ENCODE measurements at regions not wholly inside any gene's neighbourhood (a gene's known extent, or its start where the extent isn't known, plus 50 kb on each side); places are given as distances from the start of the nearest gene placed in this dataset.
"Not testable (repeated sequence)": the region's sequence is repeated elsewhere in the genome, so short reads cannot be mapped to it uniquely, and the experiment has no call there.

DNA sequence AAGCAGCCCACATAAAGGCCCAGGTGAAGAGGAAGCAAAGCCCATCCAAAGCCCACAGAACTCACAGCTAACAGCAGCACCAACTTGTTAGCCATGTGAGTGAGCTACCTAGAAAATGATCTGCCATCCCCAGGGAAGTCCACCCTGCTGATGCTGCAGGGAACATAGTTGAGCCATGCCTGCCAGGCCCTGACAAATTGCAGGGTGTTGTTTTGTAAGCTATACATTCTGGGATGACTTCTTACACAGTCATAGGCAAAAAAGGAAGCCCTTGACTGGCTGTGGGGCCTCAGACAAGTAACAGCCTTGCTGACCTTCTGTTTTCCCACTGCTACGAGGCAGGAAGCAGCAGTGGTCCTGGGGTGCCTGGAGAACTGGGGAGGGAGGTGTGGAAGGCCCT is 262.7 kb downstream of the MATN1 start:
- Mint-ChIP-seq H3K4me3 (ENCODE audit: unreplicated experiment) (no peak overlapping the region), H3K27ac (ENCODE audit: unreplicated experiment) (no peak overlapping the region), H3K36me3 (ENCODE audit: insufficient read depth, unreplicated experiment) (no peaks in the 10 kb centered on the region), H3K4me1 (ENCODE audit: low read depth, unreplicated experiment) (no peaks in the 10 kb centered on the region), H3K9me3 (ENCODE audit: unreplicated experiment) (no peaks in the 10 kb centered on the region), H3K27me3 (ENCODE audit: insufficient read depth, unreplicated experiment) (peaks cover 3% of the 10 kb centered on the region)
- ChIA-PET CTCF (no interaction called here), POLR2A (no interaction called here)
- no peak for DNase-seq
- TF ChIP-seq, protein P1, sequence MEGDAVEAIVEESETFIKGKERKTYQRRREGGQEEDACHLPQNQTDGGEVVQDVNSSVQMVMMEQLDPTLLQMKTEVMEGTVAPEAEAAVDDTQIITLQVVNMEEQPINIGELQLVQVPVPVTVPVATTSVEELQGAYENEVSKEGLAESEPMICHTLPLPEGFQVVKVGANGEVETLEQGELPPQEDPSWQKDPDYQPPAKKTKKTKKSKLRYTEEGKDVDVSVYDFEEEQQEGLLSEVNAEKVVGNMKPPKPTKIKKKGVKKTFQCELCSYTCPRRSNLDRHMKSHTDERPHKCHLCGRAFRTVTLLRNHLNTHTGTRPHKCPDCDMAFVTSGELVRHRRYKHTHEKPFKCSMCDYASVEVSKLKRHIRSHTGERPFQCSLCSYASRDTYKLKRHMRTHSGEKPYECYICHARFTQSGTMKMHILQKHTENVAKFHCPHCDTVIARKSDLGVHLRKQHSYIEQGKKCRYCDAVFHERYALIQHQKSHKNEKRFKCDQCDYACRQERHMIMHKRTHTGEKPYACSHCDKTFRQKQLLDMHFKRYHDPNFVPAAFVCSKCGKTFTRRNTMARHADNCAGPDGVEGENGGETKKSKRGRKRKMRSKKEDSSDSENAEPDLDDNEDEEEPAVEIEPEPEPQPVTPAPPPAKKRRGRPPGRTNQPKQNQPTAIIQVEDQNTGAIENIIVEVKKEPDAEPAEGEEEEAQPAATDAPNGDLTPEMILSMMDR (IDR thresholded peaks at IDR 0.05; ENCODE audit: insufficient read depth in 1 of 2, low read depth in 1 of 2, low read length in 1 of 2, severe bottlenecking in 1 of 2, unreplicated experiment in 1 of 2), result no peak
- no peaks in the 10 kb centered on the region for H3K27me3 ChIP-seq (replicated peaks; ENCODE audit: control insufficient read depth, insufficient read depth, low read length)
- no peaks in the 10 kb centered on the region for H3K4me1 ChIP-seq
- intact Hi-C loops (cut with micrococcal nuclease; ENCODE audit: unreplicated experiment), result no loop called here
- H3K4me3 ChIP-seq (ENCODE audit: low read depth, low read length), result no peak overlapping the region
- no peaks in the 10 kb centered on the region for H3K36me3 ChIP-seq (ENCODE audit: control insufficient read depth, insufficient read depth, low read length)
- no peaks in the 10 kb centered on the region for H3K9me3 ChIP-seq
- no TSS peak for BruUV-seq (replicated peaks)

DNA sequence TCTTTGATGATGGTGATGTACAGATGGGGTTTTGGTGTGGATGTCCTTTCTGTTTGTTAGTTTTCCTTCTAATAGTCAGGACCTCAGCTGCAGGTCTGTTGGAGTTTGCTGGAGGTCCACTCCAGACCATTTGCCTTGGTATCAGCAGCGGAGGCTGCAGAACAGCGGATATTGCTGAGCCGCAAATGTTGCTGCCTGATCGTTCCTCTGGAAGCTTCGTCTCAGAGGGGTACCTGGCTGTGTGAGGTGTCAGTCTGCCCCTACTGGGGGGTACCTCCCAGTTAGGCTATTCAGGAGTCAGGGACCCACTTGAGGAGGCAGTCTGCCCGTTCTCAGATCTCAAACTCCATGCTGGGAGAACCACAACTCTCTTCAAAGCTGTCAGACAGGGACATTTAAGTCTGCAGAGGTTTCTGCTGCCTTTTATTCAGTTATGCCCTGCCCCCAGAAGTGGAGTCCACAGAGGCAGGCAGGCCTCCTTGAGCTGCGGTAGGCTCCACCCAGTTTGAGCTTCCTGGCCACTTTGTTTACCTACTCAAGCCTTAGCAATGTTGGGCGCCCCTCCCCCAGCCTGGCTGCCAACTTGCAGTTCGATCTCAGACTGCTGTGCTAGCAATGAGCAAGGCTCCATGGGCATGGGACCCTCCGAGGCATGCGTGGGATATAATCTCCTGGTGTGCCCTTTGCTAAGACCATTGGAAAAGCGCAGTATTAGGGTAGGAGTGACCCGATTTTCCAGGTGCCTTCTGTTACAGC is 264.5 kb downstream of the MATN1 start:
- H3K36me3 ChIP-seq (ENCODE audit: control insufficient read depth, insufficient read depth, low read length); H3K27me3 ChIP-seq (replicated peaks; ENCODE audit: control insufficient read depth, insufficient read depth, low read length); H3K9me3 Mint-ChIP-seq (ENCODE audit: unreplicated experiment); DNase-seq; intact Hi-C loops (cut with micrococcal nuclease; ENCODE audit: unreplicated experiment); H3K9me3 ChIP-seq; CTCF ChIA-PET; H3K4me1 ChIP-seq; H3K36me3 Mint-ChIP-seq (ENCODE audit: insufficient read depth, unreplicated experiment); H3K27ac Mint-ChIP-seq (ENCODE audit: unreplicated experiment); H3K4me1 Mint-ChIP-seq (ENCODE audit: low read depth, unreplicated experiment); BruUV-seq (replicated peaks); H3K27me3 Mint-ChIP-seq (ENCODE audit: insufficient read depth, unreplicated experiment); H3K4me3 ChIP-seq (ENCODE audit: low read depth, low read length); POLR2A ChIA-PET; H3K4me3 Mint-ChIP-seq (ENCODE audit: unreplicated experiment): not testable (repeated sequence)

DNA sequence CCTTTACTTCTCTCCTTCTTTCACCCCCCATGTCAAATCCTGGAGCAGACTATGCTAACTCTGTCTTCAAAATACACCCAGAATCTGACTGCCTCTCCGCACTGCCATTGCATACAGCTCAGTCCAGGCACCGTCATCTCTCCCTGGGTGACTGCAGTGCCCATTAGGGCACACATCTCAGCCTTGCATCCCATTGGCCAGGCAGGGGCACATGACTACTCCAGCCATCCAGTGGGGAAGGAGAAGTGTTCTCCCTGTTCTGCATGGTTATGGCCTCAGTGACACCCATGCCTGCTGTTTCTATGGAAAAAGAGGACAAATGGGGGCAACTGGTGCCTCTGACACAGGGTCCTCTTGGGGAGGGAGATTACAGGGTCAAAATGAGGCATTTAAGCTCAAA is 270.5 kb downstream of the MATN1 start:
- Mint-ChIP-seq H3K4me3 (ENCODE audit: unreplicated experiment) (no peak overlapping the region), H3K4me1 (ENCODE audit: low read depth, unreplicated experiment) (no peaks in the 10 kb centered on the region), H3K27me3 (ENCODE audit: insufficient read depth, unreplicated experiment) (no peaks in the 10 kb centered on the region), H3K9me3 (ENCODE audit: unreplicated experiment) (no peaks in the 10 kb centered on the region), H3K27ac (ENCODE audit: unreplicated experiment) (no peak overlapping the region), H3K36me3 (ENCODE audit: insufficient read depth, unreplicated experiment) (no peaks in the 10 kb centered on the region)
- BruUV-seq (replicated peaks), result no TSS peak
- no peak for DNase-seq
- Histone ChIP-seq H3K4me1 (no peaks in the 10 kb centered on the region), H3K4me3 (ENCODE audit: low read depth, low read length) (no peak overlapping the region), H3K27me3 (replicated peaks; ENCODE audit: control insufficient read depth, insufficient read depth, low read length) (no peaks in the 10 kb centered on the region), H3K36me3 (ENCODE audit: control insufficient read depth, insufficient read depth, low read length) (no peaks in the 10 kb centered on the region), H3K9me3 (no peaks in the 10 kb centered on the region)
- TF ChIP-seq, protein P1 (IDR thresholded peaks at IDR 0.05; ENCODE audit: insufficient read depth in 1 of 2, low read depth in 1 of 2, low read length in 1 of 2, severe bottlenecking in 1 of 2, unreplicated experiment in 1 of 2), result no peak
- POLR2A ChIA-PET, result no interaction called here
- CTCF ChIA-PET, result no interaction called here
- intact Hi-C loops (cut with micrococcal nuclease; ENCODE audit: unreplicated experiment), result no loop called here

DNA sequence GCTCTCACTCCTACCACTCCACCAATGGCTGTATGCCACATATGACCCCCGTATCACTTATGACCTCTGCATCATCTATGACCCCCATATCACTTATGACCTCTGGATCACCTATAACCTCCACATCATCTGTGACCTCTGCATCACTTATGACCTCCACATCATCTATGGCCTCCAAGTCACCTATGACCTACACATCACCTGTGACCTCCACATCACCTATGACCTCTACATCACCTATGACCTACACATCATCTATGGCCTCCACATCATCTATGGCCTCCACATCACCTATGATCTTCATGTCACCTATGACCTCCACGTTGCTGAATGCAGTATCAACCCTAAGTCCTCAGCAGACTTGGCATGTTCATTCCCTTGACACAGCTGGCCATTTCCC is 271.2 kb downstream of the MATN1 start:
- peaks cover 4% of the 10 kb centered on the region for H3K27me3 Mint-ChIP-seq (ENCODE audit: insufficient read depth, unreplicated experiment)
- CTCF ChIA-PET, result no interaction called here

More for the DNA sequence above, 271.2 kb downstream of the MATN1 start:
- H3K9me3 ChIP-seq, result no peaks in the 10 kb centered on the region
- H3K27me3 ChIP-seq (replicated peaks; ENCODE audit: control insufficient read depth, insufficient read depth, low read length), result no peaks in the 10 kb centered on the region
- no peak for DNase-seq
- Mint-ChIP-seq H3K9me3 (ENCODE audit: unreplicated experiment) (no peaks in the 10 kb centered on the region), H3K4me3 (ENCODE audit: unreplicated experiment) (no peak overlapping the region), H3K4me1 (ENCODE audit: low read depth, unreplicated experiment) (no peaks in the 10 kb centered on the region), H3K27ac (ENCODE audit: unreplicated experiment) (no peak overlapping the region), H3K36me3 (ENCODE audit: insufficient read depth, unreplicated experiment) (no peaks in the 10 kb centered on the region)
- intact Hi-C loops (cut with micrococcal nuclease; ENCODE audit: unreplicated experiment), result no loop called here
- H3K36me3 ChIP-seq (ENCODE audit: control insufficient read depth, insufficient read depth, low read length), result no peaks in the 10 kb centered on the region
- H3K4me3 ChIP-seq (ENCODE audit: low read depth, low read length), result no peak overlapping the region
- H3K4me1 ChIP-seq, result no peaks in the 10 kb centered on the region
- TF ChIP-seq, protein P1 (IDR thresholded peaks at IDR 0.05; ENCODE audit: insufficient read depth in 1 of 2, low read depth in 1 of 2, low read length in 1 of 2, severe bottlenecking in 1 of 2, unreplicated experiment in 1 of 2), result no peak
- POLR2A ChIA-PET, result no interaction called here
- no TSS peak for BruUV-seq (replicated peaks)
